ENCODE measurements at regions not wholly inside any gene's neighbourhood (a gene's known extent, or its start where the extent isn't known, plus 50 kb on each side); places are given as distances from the start of the nearest gene placed in this dataset.
A peak's percentile ranks its signal among the peaks of the same experiment; 100 is the strongest.

- Histone ChIP-seq H3K4me1 (ENCODE audit: control insufficient read depth, insufficient read depth, low read depth, low read length) (peaks cover 12% of the 10 kb centered on the region), H3K23ac (ENCODE audit: low read length in 2 of 2) (no peak overlapping the region), H3K9ac (ENCODE audit: low read length) (no peak overlapping the region), H2BK120ac (ENCODE audit: low read depth, low read length) (no peak overlapping the region), H3K4ac (ENCODE audit: low read depth in 1 of 2, low read length in 2 of 2) (no peak overlapping the region), H3K9me3 (ENCODE audit: control insufficient read depth, low read length) (peaks cover 13% of the 10 kb centered on the region), H2AFZ (ENCODE audit: low read depth, low read length) (no peak overlapping the region), H3K4me3 (ENCODE audit: insufficient read depth in 1 of 2, low read depth in 1 of 2, low read length in 2 of 2) (no peak overlapping the region), H3K18ac (ENCODE audit: low read depth in 1 of 2, low read length in 2 of 2) (no peak overlapping the region), H2BK5ac (ENCODE audit: low read depth, low read length, poor library complexity, severe bottlenecking) (no peak overlapping the region), H4K91ac (ENCODE audit: low read length) (no peak overlapping the region), H2BK12ac (ENCODE audit: low read length in 2 of 2) (no peak overlapping the region), H3K27me3 (ENCODE audit: control insufficient read depth in 1 of 2, insufficient read depth in 1 of 2, low read length in 2 of 2) (peaks cover 0 to 76% of the 10 kb centered on the region in 2 experiments), H3K14ac (ENCODE audit: low read length in 2 of 2) (no peak overlapping the region), H2AK5ac (ENCODE audit: low read length, severe bottlenecking) (no peak overlapping the region), H3K27ac (ENCODE audit: low read length, poor library complexity, severe bottlenecking) (no peak overlapping the region), H2BK15ac (ENCODE audit: low read depth, poor library complexity, severe bottlenecking) (no peak overlapping the region), H3K4me2 (ENCODE audit: low read length, poor library complexity, severe bottlenecking) (no peak overlapping the region), H4K8ac (ENCODE audit: low read length) (no peak overlapping the region), H3K36me3 (ENCODE audit: control insufficient read depth in 1 of 2, insufficient read depth in 2 of 2, low read depth in 1 of 2, low read length in 2 of 2) (peaks cover 0 to 4% of the 10 kb centered on the region in 2 experiments), H3K79me1 (replicated peaks; ENCODE audit: low read length, poor library complexity, severe bottlenecking) (no peaks in the 10 kb centered on the region)
- WGBS, result 84% methylated on average over 9 of the region's 10 CpGs
- no peak for DNase-seq
Observed at GRCh38 chr14:101082036-101082435, 178.5 kb upstream of the RTL1 start.

GRCh38 chr14:101082436-101083384, 179.2 kb upstream of the RTL1 start:
- Histone ChIP-seq H3K23ac (ENCODE audit: low read length in 2 of 2) (no peak overlapping the region), H3K27me3 (ENCODE audit: control insufficient read depth in 1 of 2, insufficient read depth in 1 of 2, low read length in 2 of 2) (peaks cover 0 to 69% of the 10 kb centered on the region in 2 experiments), H3K18ac (ENCODE audit: low read depth in 1 of 2, low read length in 2 of 2) (no peak overlapping the region), H3K36me3 (ENCODE audit: control insufficient read depth in 1 of 2, insufficient read depth in 2 of 2, low read depth in 1 of 2, low read length in 2 of 2) (peaks cover 0 to 4% of the 10 kb centered on the region in 2 experiments), H3K4me1 (ENCODE audit: control insufficient read depth, insufficient read depth, low read depth, low read length) (peaks cover 5% of the 10 kb centered on the region), H3K27ac (ENCODE audit: low read length, poor library complexity, severe bottlenecking) (no peak overlapping the region), H3K4me3 (ENCODE audit: insufficient read depth in 1 of 2, low read depth in 1 of 2, low read length in 2 of 2) (no peak overlapping the region), H3K4me2 (ENCODE audit: low read length, poor library complexity, severe bottlenecking) (no peak overlapping the region), H2BK5ac (ENCODE audit: low read depth, low read length, poor library complexity, severe bottlenecking) (no peak overlapping the region), H3K9ac (ENCODE audit: low read length) (no peak overlapping the region), H3K4ac (ENCODE audit: low read depth in 1 of 2, low read length in 2 of 2) (no peak overlapping the region), H2BK15ac (ENCODE audit: low read depth, poor library complexity, severe bottlenecking) (no peak overlapping the region), H3K14ac (ENCODE audit: low read length in 2 of 2) (no peak overlapping the region), H2BK12ac (ENCODE audit: low read length in 2 of 2) (no peak overlapping the region), H4K8ac (ENCODE audit: low read length) (no peak overlapping the region), H3K79me1 (replicated peaks; ENCODE audit: low read length, poor library complexity, severe bottlenecking) (no peaks in the 10 kb centered on the region), H2AK5ac (ENCODE audit: low read length, severe bottlenecking) (no peak overlapping the region), H3K9me3 (ENCODE audit: control insufficient read depth, low read length) (peaks cover 13% of the 10 kb centered on the region), H2AFZ (ENCODE audit: low read depth, low read length) (no peak overlapping the region), H4K91ac (ENCODE audit: low read length) (no peak overlapping the region), H2BK120ac (ENCODE audit: low read depth, low read length) (no peak overlapping the region)
- DNase-seq, result no peak
- 80% methylated on average over 10 of the region's 10 CpGs for WGBS

- no peak overlapping the region for H3K4ac ChIP-seq (ENCODE audit: low read depth in 1 of 2, low read length in 2 of 2)
- no peak overlapping the region for H3K23ac ChIP-seq (ENCODE audit: low read length in 2 of 2)
- H3K4me2 ChIP-seq (ENCODE audit: low read length, poor library complexity, severe bottlenecking), result no peak overlapping the region
- 72% methylated on average over 15 of the region's 18 CpGs for WGBS
- H4K8ac ChIP-seq (ENCODE audit: low read length), result no peak overlapping the region
- H3K14ac ChIP-seq (ENCODE audit: low read length in 2 of 2), result peak overlapping the region in 1 of 2 experiments; percentile 68
- no peak overlapping the region for H2BK12ac ChIP-seq (ENCODE audit: low read length in 2 of 2)
- no peak for DNase-seq
- H3K4me3 ChIP-seq (ENCODE audit: insufficient read depth in 1 of 2, low read depth in 1 of 2, low read length in 2 of 2), result peak overlapping the region in 1 of 2 experiments; percentile 10
- no peak overlapping the region for H3K18ac ChIP-seq (ENCODE audit: low read depth in 1 of 2, low read length in 2 of 2)
- H2AK5ac ChIP-seq (ENCODE audit: low read length, severe bottlenecking), result peak overlapping the region; percentile 31
- H2BK120ac ChIP-seq (ENCODE audit: low read depth, low read length), result no peak overlapping the region
- peaks cover 8% of the 10 kb centered on the region for H3K4me1 ChIP-seq (ENCODE audit: control insufficient read depth, insufficient read depth, low read depth, low read length)
- no peak overlapping the region for H2BK5ac ChIP-seq (ENCODE audit: low read depth, low read length, poor library complexity, severe bottlenecking)
- H3K79me1 ChIP-seq (replicated peaks; ENCODE audit: low read length, poor library complexity, severe bottlenecking), result no peaks in the 10 kb centered on the region
- no peak overlapping the region for H2AFZ ChIP-seq (ENCODE audit: low read depth, low read length)
- H3K27ac ChIP-seq (ENCODE audit: low read length, poor library complexity, severe bottlenecking), result no peak overlapping the region
- H3K9ac ChIP-seq (ENCODE audit: low read length), result no peak overlapping the region
- H4K91ac ChIP-seq (ENCODE audit: low read length), result no peak overlapping the region
- H3K36me3 ChIP-seq (ENCODE audit: control insufficient read depth in 1 of 2, insufficient read depth in 2 of 2, low read depth in 1 of 2, low read length in 2 of 2), result peaks cover 0 to 4% of the 10 kb centered on the region in 2 experiments
- no peak overlapping the region for H2BK15ac ChIP-seq (ENCODE audit: low read depth, poor library complexity, severe bottlenecking)
- H3K9me3 ChIP-seq (ENCODE audit: control insufficient read depth, low read length), result peaks cover 13% of the 10 kb centered on the region
- H3K27me3 ChIP-seq (ENCODE audit: control insufficient read depth in 1 of 2, insufficient read depth in 1 of 2, low read length in 2 of 2), result peaks cover 0 to 58% of the 10 kb centered on the region in 2 experiments
Observed at GRCh38 chr14:101083564-101084435, 180.3 kb upstream of the RTL1 start.

GRCh38 chr14:101084436-101084826, 180.9 kb upstream of the RTL1 start:
- no peak overlapping the region for H3K27ac ChIP-seq (ENCODE audit: low read length, poor library complexity, severe bottlenecking)
- H2BK15ac ChIP-seq (ENCODE audit: low read depth, poor library complexity, severe bottlenecking), result no peak overlapping the region
- no peak overlapping the region for H3K4ac ChIP-seq (ENCODE audit: low read depth in 1 of 2, low read length in 2 of 2)
- 97% methylated on average over 3 of the region's 6 CpGs for WGBS
- H2BK120ac ChIP-seq (ENCODE audit: low read depth, low read length), result no peak overlapping the region
- H3K9ac ChIP-seq (ENCODE audit: low read length), result no peak overlapping the region
- peaks cover 0 to 4% of the 10 kb centered on the region in 2 experiments for H3K36me3 ChIP-seq (ENCODE audit: control insufficient read depth in 1 of 2, insufficient read depth in 2 of 2, low read depth in 1 of 2, low read length in 2 of 2)
- peaks cover 13% of the 10 kb centered on the region for H3K9me3 ChIP-seq (ENCODE audit: control insufficient read depth, low read length)
- no peak overlapping the region for H3K18ac ChIP-seq (ENCODE audit: low read depth in 1 of 2, low read length in 2 of 2)
- no peak for DNase-seq
- H3K4me1 ChIP-seq (ENCODE audit: control insufficient read depth, insufficient read depth, low read depth, low read length), result peaks cover 7% of the 10 kb centered on the region
- no peak overlapping the region for H4K8ac ChIP-seq (ENCODE audit: low read length)
- H3K79me1 ChIP-seq (replicated peaks; ENCODE audit: low read length, poor library complexity, severe bottlenecking), result no peaks in the 10 kb centered on the region
- peaks cover 0 to 52% of the 10 kb centered on the region in 2 experiments for H3K27me3 ChIP-seq (ENCODE audit: control insufficient read depth in 1 of 2, insufficient read depth in 1 of 2, low read length in 2 of 2)
- H2BK12ac ChIP-seq (ENCODE audit: low read length in 2 of 2), result no peak overlapping the region
- H2AFZ ChIP-seq (ENCODE audit: low read depth, low read length), result no peak overlapping the region
- no peak overlapping the region for H3K14ac ChIP-seq (ENCODE audit: low read length in 2 of 2)
- no peak overlapping the region for H4K91ac ChIP-seq (ENCODE audit: low read length)
- H2BK5ac ChIP-seq (ENCODE audit: low read depth, low read length, poor library complexity, severe bottlenecking), result no peak overlapping the region
- H2AK5ac ChIP-seq (ENCODE audit: low read length, severe bottlenecking), result no peak overlapping the region
- H3K4me2 ChIP-seq (ENCODE audit: low read length, poor library complexity, severe bottlenecking), result no peak overlapping the region
- no peak overlapping the region for H3K4me3 ChIP-seq (ENCODE audit: insufficient read depth in 1 of 2, low read depth in 1 of 2, low read length in 2 of 2)
- H3K23ac ChIP-seq (ENCODE audit: low read length in 2 of 2), result no peak overlapping the region
